Nephron (organoid): ENCODE measurements at regions not wholly inside any gene's neighbourhood (a gene's known extent, or its start where the extent isn't known, plus 50 kb on each side); places are given as distances from the start of the nearest gene placed in this dataset.

ENCODE experiments used
- H3K27ac Mint-ChIP-seq, 3 experiments: 2 replicates each; pipeline ENCODE4 v1.8.0; 2020; ENCODE audit warnings: mixed read lengths in 3 of 3, mild to moderate bottlenecking in 2 of 3, moderate library complexity in 1 of 3
- H3K27me3 Mint-ChIP-seq: 2 replicates; pipeline ENCODE4 v1.8.0; 2021; ENCODE audit warnings: low read depth, mild to moderate bottlenecking, moderate library complexity, mixed read lengths
- H3K36me3 Mint-ChIP-seq: 2 replicates; pipeline ENCODE4 v1.8.0; 2020; ENCODE audit warnings: low read depth, mixed read lengths
- H3K4me1 Mint-ChIP-seq: 2 replicates; pipeline ENCODE4 v1.8.0; 2020; ENCODE audit warnings: mixed read lengths
- H3K4me3 Mint-ChIP-seq, 3 experiments: 2 replicates each; pipeline ENCODE4 v1.8.0; 2020; ENCODE audit warnings: mild to moderate bottlenecking in 3 of 3, mixed read lengths in 3 of 3, moderate library complexity in 2 of 3
- H3K9me3 Mint-ChIP-seq: 2 replicates; pipeline ENCODE4 v1.8.0; 2020; ENCODE audit warnings: mixed read lengths
- TF ChIP-seq, protein P1 (sequence below), 3 experiments: fragments of 200-600 bp; sonication (generic); IDR thresholded peaks; one replicate each; pipeline ENCODE4 v1.5.0; 2021; ENCODE audit warnings: antibody characterized with exemption in 3 of 3; ENCODE audit not compliant: unreplicated experiment in 3 of 3

DNA sequence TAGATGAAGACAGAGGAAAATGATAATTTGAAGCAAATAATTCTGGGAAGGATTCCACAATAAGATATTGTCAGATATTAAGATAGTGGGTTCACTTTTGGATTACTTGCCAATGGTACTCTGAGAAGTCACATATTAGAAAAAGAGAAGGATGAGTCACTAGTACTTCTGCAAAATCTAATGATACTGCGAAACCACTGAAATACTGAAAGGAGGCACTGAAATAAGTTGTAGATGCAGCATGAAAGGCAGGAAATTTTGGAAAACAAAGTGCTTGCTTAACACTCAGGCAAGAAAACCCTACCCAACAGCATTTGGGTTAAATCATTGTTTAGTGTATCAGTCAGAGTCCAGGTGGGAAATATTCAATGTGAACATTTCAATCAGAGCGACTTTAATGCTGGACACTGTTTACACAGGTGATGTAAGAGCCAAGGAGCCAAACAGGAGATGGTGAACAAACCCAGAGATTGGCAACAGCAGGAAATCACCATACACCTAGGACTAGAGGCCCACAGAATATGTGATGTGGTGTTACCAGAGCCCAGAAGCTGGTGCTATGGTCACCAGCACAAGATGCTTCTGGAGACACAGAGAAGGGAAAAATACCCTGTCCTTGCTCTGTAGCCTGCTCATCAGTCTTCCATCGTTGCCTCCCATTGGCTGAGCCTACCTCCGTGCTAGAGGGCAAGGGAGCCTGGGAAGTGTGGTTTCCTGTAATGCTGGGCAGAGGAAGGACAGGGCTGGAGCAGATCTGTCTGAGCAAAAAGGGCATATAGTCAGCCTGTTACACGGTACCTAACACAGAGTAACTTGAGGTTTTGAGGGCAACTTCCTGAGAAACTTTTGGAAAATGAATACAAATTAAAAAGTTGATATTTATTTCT, 204.7 kb upstream of the ITGA4 start:
- Mint-ChIP-seq H3K9me3 (no peaks in the 10 kb centered on the region), H3K27me3 (no peaks in the 10 kb centered on the region), H3K27ac (no peak overlapping the region), H3K4me3 (no peak overlapping the region), H3K36me3 (no peaks in the 10 kb centered on the region), H3K4me1 (peaks cover 16% of the 10 kb centered on the region)
- TF ChIP-seq, protein P1, sequence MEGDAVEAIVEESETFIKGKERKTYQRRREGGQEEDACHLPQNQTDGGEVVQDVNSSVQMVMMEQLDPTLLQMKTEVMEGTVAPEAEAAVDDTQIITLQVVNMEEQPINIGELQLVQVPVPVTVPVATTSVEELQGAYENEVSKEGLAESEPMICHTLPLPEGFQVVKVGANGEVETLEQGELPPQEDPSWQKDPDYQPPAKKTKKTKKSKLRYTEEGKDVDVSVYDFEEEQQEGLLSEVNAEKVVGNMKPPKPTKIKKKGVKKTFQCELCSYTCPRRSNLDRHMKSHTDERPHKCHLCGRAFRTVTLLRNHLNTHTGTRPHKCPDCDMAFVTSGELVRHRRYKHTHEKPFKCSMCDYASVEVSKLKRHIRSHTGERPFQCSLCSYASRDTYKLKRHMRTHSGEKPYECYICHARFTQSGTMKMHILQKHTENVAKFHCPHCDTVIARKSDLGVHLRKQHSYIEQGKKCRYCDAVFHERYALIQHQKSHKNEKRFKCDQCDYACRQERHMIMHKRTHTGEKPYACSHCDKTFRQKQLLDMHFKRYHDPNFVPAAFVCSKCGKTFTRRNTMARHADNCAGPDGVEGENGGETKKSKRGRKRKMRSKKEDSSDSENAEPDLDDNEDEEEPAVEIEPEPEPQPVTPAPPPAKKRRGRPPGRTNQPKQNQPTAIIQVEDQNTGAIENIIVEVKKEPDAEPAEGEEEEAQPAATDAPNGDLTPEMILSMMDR (IDR thresholded peaks at IDR 0.05; ENCODE audit: unreplicated experiment in 3 of 3), result no peak

DNA sequence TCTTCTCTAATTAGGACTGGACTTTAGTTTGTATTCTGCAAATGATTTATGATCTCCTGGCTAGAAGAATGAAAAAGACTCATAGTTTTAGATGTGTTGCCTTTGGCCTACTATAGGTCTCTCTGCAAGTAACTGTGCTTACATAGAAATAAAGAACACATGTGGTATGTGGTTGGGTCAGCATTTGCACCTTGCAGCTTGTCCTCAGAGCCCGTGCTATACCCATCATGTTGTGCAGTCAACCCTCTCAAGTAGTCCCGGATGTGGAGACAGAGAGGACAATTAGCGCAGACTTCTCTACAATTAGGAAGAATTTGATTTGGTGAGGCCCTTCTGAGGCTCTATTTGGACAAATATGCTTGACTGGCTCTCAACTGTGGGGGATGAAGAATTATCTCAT, 203.7 kb upstream of the ITGA4 start:
- Mint-ChIP-seq H3K27ac (no peak overlapping the region), H3K27me3 (no peaks in the 10 kb centered on the region), H3K4me1 (peaks cover 16% of the 10 kb centered on the region), H3K9me3 (no peaks in the 10 kb centered on the region), H3K4me3 (no peak overlapping the region), H3K36me3 (no peaks in the 10 kb centered on the region)
- TF ChIP-seq, protein P1 (IDR thresholded peaks at IDR 0.05; ENCODE audit: unreplicated experiment in 3 of 3), result no peak

DNA sequence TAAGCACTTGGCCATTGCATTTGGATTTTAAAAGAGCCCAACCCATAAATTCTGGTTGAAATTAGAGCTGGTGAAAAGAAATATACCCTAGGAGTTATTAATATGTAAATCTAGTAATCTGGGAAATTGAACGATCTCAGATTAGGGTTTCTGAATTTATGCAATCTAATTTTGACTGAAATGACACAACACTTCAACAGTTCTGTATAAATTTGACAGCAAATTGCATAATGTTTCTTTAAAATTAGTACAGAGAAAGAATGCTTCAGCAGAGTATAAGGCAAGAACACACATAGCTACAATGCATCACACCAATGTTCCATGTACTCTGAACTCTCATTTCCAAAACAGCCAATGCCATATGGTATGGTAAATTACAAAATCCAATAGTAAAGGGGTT, 201.5 kb upstream of the ITGA4 start:
- Mint-ChIP-seq H3K27ac (no peak overlapping the region), H3K9me3 (no peaks in the 10 kb centered on the region), H3K27me3 (no peaks in the 10 kb centered on the region), H3K4me3 (no peak overlapping the region), H3K36me3 (no peaks in the 10 kb centered on the region), H3K4me1 (peaks cover 16% of the 10 kb centered on the region)
- TF ChIP-seq, protein P1 (IDR thresholded peaks at IDR 0.05; ENCODE audit: unreplicated experiment in 3 of 3), result no peak

DNA sequence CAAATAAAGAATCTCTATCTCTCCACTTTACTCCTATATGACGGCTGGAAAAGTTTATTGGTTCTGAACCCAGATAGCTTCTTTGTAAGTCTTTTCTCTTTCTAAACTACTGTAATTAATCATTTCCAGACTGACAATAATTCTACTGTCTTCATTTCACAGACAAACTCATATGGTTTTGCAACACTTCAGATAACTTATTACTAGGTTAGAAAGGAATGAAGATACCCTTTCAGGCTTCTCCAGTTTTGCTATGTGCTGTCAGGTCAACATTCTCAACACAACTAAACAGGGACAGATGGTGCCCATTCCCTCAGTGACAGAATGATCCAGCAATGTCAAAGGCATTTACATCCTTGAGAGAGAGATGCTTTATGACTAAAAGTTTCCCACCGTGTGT, 198.5 kb upstream of the ITGA4 start:
- no peaks in the 10 kb centered on the region for H3K9me3 Mint-ChIP-seq

DNA sequence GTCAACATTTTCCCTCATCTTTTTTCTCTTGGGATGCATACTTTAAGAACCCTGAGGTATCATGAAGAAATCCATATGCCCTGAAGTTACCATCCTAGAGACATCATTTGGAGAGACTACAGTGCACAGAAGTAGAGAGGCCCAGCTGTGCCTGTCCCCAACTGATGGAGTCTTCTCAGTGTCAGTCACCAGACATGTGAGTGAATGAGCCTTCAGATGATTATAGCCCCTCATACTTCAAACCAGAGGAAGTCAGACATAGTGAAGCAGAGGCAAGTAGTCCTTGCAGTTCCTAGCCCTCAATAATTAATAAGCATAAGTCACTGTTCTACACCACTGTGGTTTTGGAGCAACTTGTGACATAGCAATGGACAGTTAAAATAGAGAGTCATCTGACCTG, 194.4 kb upstream of the ITGA4 start:
- Mint-ChIP-seq H3K27me3 (no peaks in the 10 kb centered on the region), H3K27ac (no peak overlapping the region)

More for the DNA sequence above, 198.5 kb upstream of the ITGA4 start:
- Mint-ChIP-seq H3K36me3 (no peaks in the 10 kb centered on the region), H3K4me3 (no peak overlapping the region), H3K4me1 (peaks cover 9% of the 10 kb centered on the region), H3K27ac (no peak overlapping the region), H3K27me3 (no peaks in the 10 kb centered on the region)
- TF ChIP-seq, protein P1 (IDR thresholded peaks at IDR 0.05; ENCODE audit: unreplicated experiment in 3 of 3), result no peak

More for the DNA sequence above, 194.4 kb upstream of the ITGA4 start:
- Mint-ChIP-seq H3K9me3 (no peaks in the 10 kb centered on the region), H3K4me1 (no peaks in the 10 kb centered on the region), H3K4me3 (no peak overlapping the region), H3K36me3 (no peaks in the 10 kb centered on the region)
- TF ChIP-seq, protein P1 (IDR thresholded peaks at IDR 0.05; ENCODE audit: unreplicated experiment in 3 of 3), result no peak
